Ishikawa (cell line): ENCODE measurements at regions not wholly inside any gene's neighbourhood (a gene's known extent, or its start where the extent isn't known, plus 50 kb on each side); places are given as distances from the start of the nearest gene placed in this dataset.

Experiments
- CEBPB ChIP-seq: IDR thresholded peaks from 2 replicates; pipeline ENCODE4 v1.6.1; 2012
- CREB1 ChIP-seq: IDR thresholded peaks from 2 replicates; pipeline ENCODE4 v1.6.1; 2012; ENCODE audit warnings: low read depth
- EGR1 ChIP-seq: IDR thresholded peaks from 2 replicates; pipeline ENCODE4 v1.6.1; 2012
- EP300 ChIP-seq: IDR thresholded peaks from 2 replicates; pipeline ENCODE4 v1.6.1; 2012; ENCODE audit warnings: borderline replicate concordance
- FOXM1 ChIP-seq: IDR thresholded peaks from 2 replicates; pipeline ENCODE4 v1.6.1; 2012; ENCODE audit warnings: low read depth, borderline replicate concordance
- NFIC ChIP-seq: IDR thresholded peaks from 2 replicates; pipeline ENCODE4 v1.6.1; 2012
- RAD21 ChIP-seq: IDR thresholded peaks from 2 replicates; pipeline ENCODE4 v1.6.1; 2012; ENCODE audit warnings: low read depth
- REST ChIP-seq: IDR thresholded peaks from 2 replicates; pipeline ENCODE4 v1.6.1; 2012; ENCODE audit warnings: low read depth, mild to moderate bottlenecking
- TAF1 ChIP-seq: IDR thresholded peaks from 2 replicates; pipeline ENCODE4 v1.6.1; 2012; ENCODE audit warnings: low read depth, mild to moderate bottlenecking
- TCF12 ChIP-seq: IDR thresholded peaks from 2 replicates; pipeline ENCODE4 v1.6.1; 2012; ENCODE audit warnings: low read depth
- TEAD4 ChIP-seq: IDR thresholded peaks from 2 replicates; pipeline ENCODE4 v1.6.1; 2012
- USF1 ChIP-seq: IDR thresholded peaks from 2 replicates; pipeline ENCODE4 v1.6.1; 2012
- YY1 ChIP-seq: IDR thresholded peaks from 2 replicates; pipeline ENCODE4 v1.6.1; 2012; ENCODE audit warnings: low read depth
- ZBTB7A ChIP-seq: IDR thresholded peaks from 2 replicates; pipeline ENCODE4 v1.6.1; 2012; ENCODE audit warnings: low read depth
- TF ChIP-seq, protein P1 (sequence below): IDR thresholded peaks from 2 replicates; pipeline ENCODE4 v1.6.1; 2012

- TF ChIP-seq CEBPB (no peak), EGR1 (no peak), TAF1 (no peak), USF1 (no peak), RAD21 (no peak), EP300 (no peak), REST (no peak), NFIC (no peak), ZBTB7A (no peak), TEAD4 (no peak), TCF12 (no peak), FOXM1 (no peak)
- TF ChIP-seq, protein P1, sequence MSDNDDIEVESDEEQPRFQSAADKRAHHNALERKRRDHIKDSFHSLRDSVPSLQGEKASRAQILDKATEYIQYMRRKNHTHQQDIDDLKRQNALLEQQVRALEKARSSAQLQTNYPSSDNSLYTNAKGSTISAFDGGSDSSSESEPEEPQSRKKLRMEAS = no peak
Measured at GRCh38 chr5:97991236-97991635, 782.2 kb upstream of the RGMB start.

DNA sequence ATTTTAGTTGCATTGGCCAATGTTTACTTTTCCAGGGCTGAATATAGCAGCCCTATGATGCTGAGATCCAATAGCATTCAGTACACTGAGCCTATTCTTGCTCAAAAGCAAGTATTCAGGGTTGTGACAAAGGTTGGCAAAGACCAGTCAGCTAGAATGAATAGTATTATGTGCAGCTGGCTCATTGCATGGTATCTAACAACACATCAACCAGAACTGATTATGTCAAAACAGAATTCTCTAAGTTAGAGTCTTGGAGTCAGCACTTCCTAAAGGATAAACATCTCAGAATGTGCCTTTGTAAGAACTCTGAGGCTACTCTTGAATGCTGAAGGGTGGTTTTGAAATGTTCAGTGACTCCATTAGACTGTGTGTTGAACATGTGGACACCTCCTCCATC is 774.5 kb upstream of the RGMB start:
- no peak for TF ChIP-seq USF1
- TF ChIP-seq TEAD4 = no peak
- no peak for TF ChIP-seq ZBTB7A

DNA sequence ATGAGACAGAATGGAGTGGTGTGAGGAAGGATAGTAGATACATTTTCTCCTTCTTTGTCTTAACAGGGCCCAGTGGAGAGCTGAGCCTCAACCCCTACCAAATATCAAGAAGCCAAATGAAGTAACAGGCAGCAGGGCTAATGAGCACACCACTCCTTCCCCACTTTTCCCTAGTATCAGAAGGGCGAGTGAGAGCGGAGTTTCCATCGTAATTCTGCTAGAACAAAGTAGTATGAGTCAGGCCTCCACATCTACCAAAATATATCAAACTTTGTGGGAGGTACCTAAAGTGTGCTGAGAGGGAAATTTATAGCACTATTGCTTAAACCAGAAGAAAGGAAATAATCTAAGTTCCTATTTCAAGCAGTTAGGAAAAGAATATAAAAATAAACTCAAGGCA is 769.0 kb upstream of the RGMB start:
- no peak for TF ChIP-seq TAF1
- TF ChIP-seq YY1 = no peak
- TF ChIP-seq RAD21 = no peak
- no peak for TF ChIP-seq TCF12
- no peak for TF ChIP-seq CEBPB
- TF ChIP-seq EP300 = no peak
- TF ChIP-seq TEAD4 = no peak
- TF ChIP-seq, protein P1 = no peak
- TF ChIP-seq FOXM1 = no peak
- no peak for TF ChIP-seq EGR1
- no peak for TF ChIP-seq USF1
- TF ChIP-seq REST = no peak
- no peak for TF ChIP-seq CREB1
- TF ChIP-seq NFIC = no peak
- no peak for TF ChIP-seq ZBTB7A

- TF ChIP-seq RAD21 (no peak), FOXM1 (no peak), USF1 (no peak), TCF12 (no peak), EGR1 (no peak), YY1 (no peak), NFIC (no peak), TEAD4 (no peak), REST (no peak), EP300 (no peak), CEBPB (no peak), CREB1 (no peak)
- TF ChIP-seq, protein P1 = no peak
Measured at GRCh38 chr5:98016771-98017170, 756.7 kb upstream of the RGMB start.
